Esophagus squamous epithelium (tissue), 5 donors: ENCODE measurements at regions not wholly inside any gene's neighbourhood (a gene's known extent, or its start where the extent isn't known, plus 50 kb on each side); places are given as distances from the start of the nearest gene placed in this dataset.

ENCODE experiments used
- DNase-seq: peaks from one replicate; lab custom pipeline; 2025; lab: John Stamatoyannopoulos, UW
- H3K27ac ChIP-seq, 4 donors: fragments of 200-600 bp; sonication (generic); one replicate each; pipeline ENCODE4 v1.5.1; 2016 to 2019; ENCODE audit warnings: mild to moderate bottlenecking in 1 of 4
- H3K27me3 ChIP-seq, 4 donors: fragments of 200-600 bp; sonication (generic); 1 replicate in 3 of 4; 2 replicates in 1 of 4; pipeline versions ENCODE4 v1.5.1 to v1.6.0; 2017 to 2021; ENCODE audit warnings: antibody characterized with exemption in 1 of 4
- H3K36me3 ChIP-seq, 3 donors: fragments of 200-600 bp; sonication (generic); one replicate each; pipeline ENCODE4 v1.5.1; 2016 to 2019
- H3K4me1 ChIP-seq, 3 donors: fragments of 200-600 bp; sonication (generic); one replicate each; pipeline ENCODE4 v1.5.1; 2017 to 2019
- H3K4me3 ChIP-seq, 4 donors: fragments of 200-600 bp; sonication (generic); 1 replicate in 3 of 4; 2 replicates in 1 of 4; pipeline ENCODE4 v1.5.1; 2016 to 2019; ENCODE audit warnings: mild to moderate bottlenecking in 2 of 4, moderate library complexity in 1 of 4
- H3K9me3 ChIP-seq, 3 donors: fragments of 200-600 bp; sonication (generic); one replicate each; pipeline ENCODE4 v1.5.1; 2016 to 2019
- CTCF ChIP-seq, 6 experiments: fragments of 450-650 bp in 4 of 6; fragments of 200-600 bp in 2 of 6; sonication (generic) in 2 of 6; IDR thresholded peaks; one replicate each; pipeline ENCODE4 v1.5.1; 2016 to 2019; ENCODE audit warnings: antibody characterized with exemption in 6 of 6, mild to moderate bottlenecking in 4 of 6, moderate library complexity in 4 of 6
- POLR2A ChIP-seq, 4 donors: fragments of 450-650 bp; IDR thresholded peaks; one replicate each; pipeline ENCODE4 v1.6.1; 2017; ENCODE audit warnings: antibody characterized with exemption in 4 of 4, mild to moderate bottlenecking in 4 of 4, moderate library complexity in 3 of 4
- WGBS, 2 donors: methylation state at CpG; one replicate each; pipeline ENCODE4 v1.1.5; 2018; 5-methylcytosine and 5-hydroxymethylcytosine counted together
- intact Hi-C: fragments of 100-400 bp; cut with DNase I; formaldehyde crosslinking; loops from one replicate; pipeline ENCODE4 v1.15.0; 2022
- donor health status: DM: yes; HTN: yes; CAD: no.

DNA sequence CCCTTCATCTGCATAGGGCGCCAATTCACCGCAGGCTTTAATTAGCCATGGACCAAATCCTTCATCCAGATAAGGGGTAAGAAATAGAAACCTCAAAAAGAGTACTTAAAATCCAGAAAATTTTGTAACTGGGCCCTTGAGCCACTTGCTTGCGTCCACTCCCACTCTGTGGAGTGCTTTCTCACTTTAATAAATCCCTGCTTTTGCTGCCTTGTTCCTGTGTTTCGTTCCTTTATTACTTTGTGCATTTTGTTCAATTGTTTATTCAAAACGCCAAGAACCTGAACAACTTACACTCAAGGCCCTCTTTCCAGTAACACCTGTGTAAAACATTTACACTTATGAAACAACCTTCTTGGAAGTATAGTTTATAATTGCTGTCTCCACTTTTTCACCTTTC lies 66.5 kb downstream of the HMHB1 start:
- no peaks in the 10 kb centered on the region for H3K4me1 ChIP-seq
- no peaks in the 10 kb centered on the region for H3K9me3 ChIP-seq
- H3K27ac ChIP-seq = no peak overlapping the region
- no peak overlapping the region for H3K4me3 ChIP-seq
- WGBS, 2 donors = 92 to 93% methylated on average over 5 of the region's 5 CpGs
- no peak for TF ChIP-seq CTCF (IDR thresholded peaks at IDR 0.05)
- no peak for TF ChIP-seq POLR2A (IDR thresholded peaks at IDR 0.05)
- intact Hi-C loops = no loop called here
- no peaks in the 10 kb centered on the region for H3K36me3 ChIP-seq
- H3K27me3 ChIP-seq = no peaks in the 10 kb centered on the region
- DNase-seq = no peak

DNA sequence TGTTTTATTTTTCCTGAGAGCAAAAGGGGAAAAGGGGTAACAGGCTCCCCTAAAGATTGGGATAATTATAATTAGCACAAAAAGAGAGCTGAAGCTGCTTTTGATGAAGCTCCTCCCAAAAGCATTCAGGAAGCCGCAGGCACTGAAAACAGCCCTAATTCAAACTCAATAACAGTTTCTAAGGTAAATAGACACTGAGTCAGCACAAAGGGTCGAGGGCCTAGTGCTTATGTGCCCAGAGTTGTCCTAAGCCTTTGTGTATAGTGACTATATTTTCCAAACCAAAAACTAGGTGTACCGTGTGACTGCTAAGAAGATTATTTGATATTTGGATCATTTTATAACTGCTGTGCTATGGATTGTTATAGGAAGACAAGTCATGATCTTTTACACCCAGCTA lies 67.7 kb downstream of the HMHB1 start:
- Histone ChIP-seq H3K27me3 (no peaks in the 10 kb centered on the region), H3K4me3 (no peak overlapping the region), H3K9me3 (no peaks in the 10 kb centered on the region), H3K36me3 (no peaks in the 10 kb centered on the region), H3K27ac (no peak overlapping the region), H3K4me1 (no peaks in the 10 kb centered on the region)
- WGBS, 2 donors = 59 to 64% methylated on average over 3 of the region's 3 CpGs
- intact Hi-C loops = no loop called here
- TF ChIP-seq POLR2A (IDR thresholded peaks at IDR 0.05) (no peak), CTCF (IDR thresholded peaks at IDR 0.05) (no peak)
- no peak for DNase-seq

DNA sequence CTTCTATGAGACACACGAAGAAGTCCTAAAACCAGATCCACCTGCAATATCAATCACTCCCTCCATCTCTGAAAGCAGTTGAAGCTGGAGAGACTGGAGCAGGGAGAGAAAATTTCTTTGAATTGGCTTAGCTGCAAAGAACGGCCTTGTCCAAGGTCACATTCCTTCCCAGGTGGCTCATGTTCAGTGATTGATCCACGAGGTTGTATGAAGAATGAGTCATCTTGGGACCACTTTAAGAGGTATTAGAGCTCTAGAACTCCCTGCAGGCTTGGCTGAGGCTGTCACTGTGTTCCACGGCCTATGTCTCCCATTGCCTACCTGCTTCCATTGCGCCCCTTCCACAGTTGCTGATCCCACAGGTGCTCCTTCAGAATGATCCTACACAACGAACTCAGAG lies 68.2 kb downstream of the HMHB1 start:
- Histone ChIP-seq H3K27ac (no peak overlapping the region), H3K27me3 (no peaks in the 10 kb centered on the region), H3K4me1 (no peaks in the 10 kb centered on the region), H3K36me3 (no peaks in the 10 kb centered on the region), H3K4me3 (no peak overlapping the region), H3K9me3 (no peaks in the 10 kb centered on the region)
- WGBS, 2 donors = 58 to 72% methylated on average over 4 to 6 of the region's 6 CpGs
- TF ChIP-seq POLR2A (IDR thresholded peaks at IDR 0.05) (no peak), CTCF (IDR thresholded peaks at IDR 0.05) (no peak)
- DNase-seq = no peak
- intact Hi-C loops = no loop called here

DNA sequence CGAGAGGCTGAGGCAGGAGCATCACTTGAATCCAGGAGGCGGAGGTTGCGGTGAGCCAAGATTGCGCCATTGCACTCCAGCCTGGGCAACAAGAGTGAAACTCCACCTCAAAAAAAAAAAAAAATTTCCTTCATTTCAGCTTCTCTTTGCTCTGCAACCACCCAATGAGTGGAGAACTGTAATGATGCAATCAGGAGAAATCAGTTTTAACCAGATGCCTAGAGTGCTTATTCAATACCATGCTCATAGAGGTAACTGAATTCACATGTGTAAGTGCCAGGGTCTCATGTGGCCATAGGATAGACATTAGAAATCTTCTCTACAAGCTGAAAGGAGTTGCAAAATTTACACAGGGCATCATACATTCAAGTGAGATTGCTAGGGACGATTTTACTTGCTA lies 70.6 kb downstream of the HMHB1 start:
- intact Hi-C loops = no loop called here
- WGBS, 2 donors = 81 to 92% methylated on average over 4 to 5 of the region's 5 CpGs
- no peaks in the 10 kb centered on the region for H3K27me3 ChIP-seq
- peaks cover 0 to 17% (median 0%) of the 10 kb centered on the region in 3 donors for H3K4me1 ChIP-seq
- H3K27ac ChIP-seq = no peak overlapping the region
- H3K9me3 ChIP-seq = no peaks in the 10 kb centered on the region
- no peaks in the 10 kb centered on the region for H3K36me3 ChIP-seq
- TF ChIP-seq POLR2A (IDR thresholded peaks at IDR 0.05) = no peak
- TF ChIP-seq CTCF (IDR thresholded peaks at IDR 0.05) = no peak
- H3K4me3 ChIP-seq = no peak overlapping the region
- no peak for DNase-seq

- WGBS, 2 donors = 63 to 73% methylated on average over 3 of the region's 3 CpGs
- H3K9me3 ChIP-seq = no peaks in the 10 kb centered on the region
- peaks cover 0 to 48% (median 0%) of the 10 kb centered on the region in 3 donors for H3K4me1 ChIP-seq
- no peaks in the 10 kb centered on the region for H3K27me3 ChIP-seq
- TF ChIP-seq CTCF (IDR thresholded peaks at IDR 0.05) (no peak), POLR2A (IDR thresholded peaks at IDR 0.05) (no peak)
- no peak overlapping the region for H3K4me3 ChIP-seq
- intact Hi-C loops = no loop called here
- no peak overlapping the region for H3K27ac ChIP-seq
- H3K36me3 ChIP-seq = no peaks in the 10 kb centered on the region
- DNase-seq = no peak
Observed at GRCh38 chr5:143886096-143886495, 74.1 kb downstream of the HMHB1 start.
